SK-N-SH (cell line): ENCODE measurements at regions not wholly inside any gene's neighbourhood (a gene's known extent, or its start where the extent isn't known, plus 50 kb on each side); places are given as distances from the start of the nearest gene placed in this dataset.

ENCODE experiments used
- CTCF ChIP-seq: fragments of 200-600 bp; sonication (generic); IDR thresholded peaks from 2 replicates; pipeline ENCODE4 v1.6.1; 2017; ENCODE audit warnings: antibody characterized with exemption, mild to moderate bottlenecking, moderate library complexity
- POLR2AphosphoS5 ChIP-seq: IDR thresholded peaks from 2 replicates; pipeline ENCODE4 v1.6.1; 2012; ENCODE audit warnings: low read depth, low read length
- RXRA ChIP-seq: IDR thresholded peaks from 2 replicates; pipeline ENCODE4 v1.4.0; 2012; ENCODE audit warnings: low read depth, mild to moderate bottlenecking, borderline replicate concordance

DNA sequence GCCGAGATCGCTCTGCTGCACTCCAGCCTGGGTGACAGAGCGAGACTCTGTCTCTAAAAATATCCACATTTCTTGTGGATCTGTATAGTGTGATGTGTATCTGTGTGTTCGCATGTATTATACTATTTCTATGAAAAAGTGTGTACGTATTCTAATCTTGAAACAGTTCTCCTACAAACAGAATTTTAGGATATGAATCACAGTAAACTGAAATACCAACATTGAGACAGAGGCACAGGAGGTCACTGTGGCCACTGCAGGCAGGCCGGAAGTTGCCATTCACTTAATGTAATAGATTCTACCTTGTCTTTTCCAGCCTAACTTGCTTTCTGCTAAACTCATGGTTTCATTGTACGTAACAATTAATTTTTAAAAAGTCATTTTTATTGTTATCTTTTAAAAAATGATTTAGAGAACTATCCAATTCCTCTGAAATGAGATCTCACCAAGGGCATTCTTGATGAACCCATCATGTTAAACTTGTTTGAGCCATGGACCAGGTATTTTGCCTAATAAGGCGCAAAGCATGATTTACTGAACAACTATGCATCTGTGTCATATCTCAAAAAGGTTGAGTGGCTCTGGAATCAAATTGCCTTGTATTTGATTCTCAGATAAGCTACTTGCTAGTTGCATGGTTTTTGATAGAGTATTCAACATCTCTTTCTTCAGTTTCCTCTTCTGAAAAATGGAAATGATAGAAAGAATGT lies 154.9 kb upstream of the GYPA start:
- TF ChIP-seq RXRA (no peak), CTCF (no peak), POLR2AphosphoS5 (no peak)
